ENCODE measurements at regions not wholly inside any gene's neighbourhood (a gene's known extent, or its start where the extent isn't known, plus 50 kb on each side); places are given as distances from the start of the nearest gene placed in this dataset.
"Not testable (repeated sequence)": the region's sequence is repeated elsewhere in the genome, so short reads cannot be mapped to it uniquely, and the experiment has no call there.

GRCh38 chr2:217593732-217594131, 409.1 kb downstream of the TNS1 start:
- DNase-seq (ENCODE audit: low read depth, low spot score), result no peak

DNA sequence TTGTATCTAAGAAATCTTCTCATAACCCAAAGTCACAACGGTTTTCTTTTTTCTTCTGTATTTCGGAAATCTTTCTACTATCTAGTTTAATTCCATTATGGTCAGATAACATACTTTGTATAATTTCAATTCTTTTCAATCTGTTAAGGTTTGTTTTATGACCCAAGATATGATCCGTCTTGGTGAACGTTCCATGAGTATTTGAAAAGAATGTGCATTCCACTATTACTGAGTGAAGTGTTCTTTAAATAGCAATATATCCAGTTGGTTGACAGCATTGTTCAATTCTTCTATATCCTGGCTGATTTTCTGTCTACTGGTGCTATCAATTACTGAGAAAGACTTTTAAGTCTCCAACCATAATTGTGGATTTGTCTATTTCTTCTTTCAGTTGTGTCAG, 414.5 kb downstream of the TNS1 start:
- DNase-seq (ENCODE audit: low read depth, low spot score), result no peak

- DNase-seq (ENCODE audit: low read depth, low spot score), result no peak
Observed at GRCh38 chr2:217585362-217585761, 417.4 kb downstream of the TNS1 start.

GRCh38 chr2:217580407-217580806, 422.4 kb downstream of the TNS1 start:
- not testable (repeated sequence) for DNase-seq (ENCODE audit: low read depth, low spot score)

DNA sequence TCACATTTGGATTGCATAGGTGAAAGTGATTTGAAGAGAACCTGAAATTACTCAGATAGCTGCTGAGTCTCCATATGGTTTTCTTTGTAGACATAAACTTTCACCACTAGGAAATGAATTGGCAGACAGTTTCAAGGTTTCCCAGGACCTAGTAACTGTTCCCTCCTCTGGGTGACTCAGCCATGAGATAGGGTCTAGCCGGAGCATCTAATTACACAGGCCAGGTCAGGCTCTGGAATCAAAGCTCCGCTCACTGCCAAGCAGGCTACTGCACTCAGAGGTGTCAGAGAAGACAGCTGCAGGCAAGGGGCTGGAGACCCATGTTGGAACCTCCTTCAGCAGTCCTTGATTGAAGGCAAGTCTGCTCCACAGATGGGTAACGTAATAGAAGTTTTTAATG, 429.2 kb downstream of the TNS1 start:
- DNase-seq (ENCODE audit: low read depth, low spot score), result no peak

DNA sequence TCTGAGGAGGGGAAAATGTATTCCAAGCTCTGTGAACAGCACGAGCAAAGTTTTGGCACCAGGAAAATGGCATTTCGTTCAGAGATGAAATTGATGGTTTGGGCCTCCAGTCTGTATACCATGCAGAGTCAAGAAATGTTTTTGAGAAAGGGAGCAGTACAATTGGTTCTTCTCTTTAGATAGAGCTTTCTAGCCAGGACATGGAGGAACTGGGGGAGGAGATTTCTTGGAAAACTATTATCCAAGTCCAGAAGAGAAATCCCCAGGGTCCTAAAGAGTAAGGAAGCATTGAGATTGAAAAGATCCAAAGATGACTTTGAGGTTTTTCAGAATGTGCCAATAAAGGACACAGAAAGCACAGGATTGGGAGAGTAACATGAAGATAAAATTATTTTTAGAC, 432.4 kb downstream of the TNS1 start:
- no peak for DNase-seq (ENCODE audit: low read depth, low spot score)

DNA sequence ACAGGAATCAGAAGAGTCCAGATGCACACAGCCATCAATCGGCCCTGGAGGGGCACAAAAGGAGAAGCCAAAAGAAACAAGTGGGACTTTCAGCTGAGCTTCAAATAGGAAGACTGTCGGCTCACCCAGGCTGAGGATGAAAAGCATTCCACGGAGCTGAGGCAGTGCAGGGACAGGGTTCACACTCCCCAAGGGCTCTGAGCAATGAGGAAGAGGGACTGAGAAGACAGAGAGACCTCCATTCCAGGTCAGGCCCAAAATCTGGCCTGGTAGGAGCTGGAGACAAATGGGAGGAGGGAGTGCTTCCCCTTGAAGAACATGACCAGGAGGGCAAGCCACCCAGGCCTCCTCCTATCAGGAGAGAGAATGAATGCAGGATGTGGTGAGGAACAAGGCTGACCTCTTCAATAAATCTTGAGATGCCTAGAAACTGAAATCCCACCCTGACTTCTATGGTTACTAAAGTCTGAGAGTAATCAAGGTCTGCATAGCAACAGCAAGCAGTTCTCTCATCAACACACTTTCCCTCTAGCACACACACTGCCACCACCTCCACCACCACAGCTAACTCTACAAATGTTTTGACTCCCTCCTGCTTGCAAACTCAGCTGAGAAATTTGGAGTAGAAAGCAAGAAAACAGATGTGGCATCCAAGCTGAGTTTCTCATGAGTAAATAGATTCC, 434.4 kb downstream of the TNS1 start:
- no peak for DNase-seq (ENCODE audit: low read depth, low spot score)

DNA sequence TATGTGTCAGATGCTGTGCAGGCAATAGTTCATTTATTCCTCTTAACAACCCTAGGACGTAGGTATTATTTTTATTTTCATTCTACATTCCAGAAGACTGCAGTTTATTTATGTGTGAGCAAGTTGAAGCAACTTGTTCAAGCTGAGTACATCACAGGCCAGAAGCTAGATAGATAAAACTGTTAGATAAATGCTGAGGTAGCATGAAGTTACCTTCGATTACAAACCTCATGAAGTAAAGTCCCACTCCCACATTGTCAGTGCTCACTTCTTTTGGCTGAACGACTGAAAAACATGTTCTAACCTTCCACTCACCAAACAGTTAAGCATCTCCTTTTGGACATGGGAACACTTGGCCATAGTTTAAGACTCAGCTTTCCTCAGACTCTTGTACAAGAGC, 439.2 kb downstream of the TNS1 start:
- DNase-seq (ENCODE audit: low read depth, low spot score), result no peak

DNA sequence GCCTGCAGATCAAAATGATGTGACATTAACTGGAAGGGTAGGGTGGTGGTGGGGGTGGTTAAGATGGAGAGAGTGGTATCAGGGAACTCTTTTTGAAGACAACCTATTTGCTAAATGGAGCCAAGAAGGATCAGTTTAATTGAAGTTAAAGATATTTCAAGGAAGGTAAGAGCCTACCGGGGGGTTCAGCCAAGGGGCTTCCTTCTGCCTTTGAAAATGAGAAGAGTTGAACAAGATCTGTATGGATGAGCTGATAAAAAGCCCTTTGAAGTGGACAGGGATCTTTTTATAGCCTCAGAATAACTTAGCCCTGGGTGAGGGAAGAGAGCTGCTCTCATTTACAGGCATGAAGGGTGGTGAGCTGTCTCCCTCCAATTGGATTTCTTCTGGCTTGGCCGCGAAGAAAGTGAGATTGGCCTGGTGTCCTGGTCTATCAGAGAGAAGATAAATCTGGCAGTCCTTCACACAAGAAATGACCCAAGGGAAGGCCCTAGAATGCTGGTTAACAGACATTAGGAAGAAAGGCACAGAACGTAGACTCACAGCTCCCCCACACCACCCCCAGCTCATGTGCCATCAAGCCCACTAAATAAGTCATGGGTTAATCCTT, 439.8 kb downstream of the TNS1 start:
- DNase-seq (ENCODE audit: low read depth, low spot score), result no peak

DNA sequence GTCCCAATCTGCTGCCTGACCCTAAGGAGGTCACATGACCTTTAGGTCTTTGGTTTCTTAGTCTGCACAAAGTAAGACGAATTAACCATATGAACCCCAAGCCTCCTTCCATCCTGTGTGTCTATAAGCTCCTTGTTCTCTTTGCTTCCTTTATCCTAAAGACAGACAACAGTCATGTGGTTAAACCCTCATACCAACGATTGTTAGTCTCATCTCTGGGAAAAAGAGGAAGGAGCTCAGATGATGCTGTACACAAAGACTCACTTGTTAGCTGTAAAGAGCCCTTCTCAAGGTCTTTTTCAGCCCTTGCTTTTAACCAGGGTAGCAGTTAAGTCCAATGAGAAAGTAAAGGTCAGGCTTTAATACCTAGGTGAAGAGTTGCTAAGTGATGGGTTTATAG, 443.7 kb downstream of the TNS1 start:
- DNase-seq (ENCODE audit: low read depth, low spot score), result no peak

- no peak for DNase-seq (ENCODE audit: low read depth, low spot score)
Observed at GRCh38 chr2:217555081-217555876, 447.5 kb downstream of the TNS1 start.

GRCh38 chr2:217553679-217554078, 449.1 kb downstream of the TNS1 start:
- DNase-seq (ENCODE audit: low read depth, low spot score), result no peak

DNA sequence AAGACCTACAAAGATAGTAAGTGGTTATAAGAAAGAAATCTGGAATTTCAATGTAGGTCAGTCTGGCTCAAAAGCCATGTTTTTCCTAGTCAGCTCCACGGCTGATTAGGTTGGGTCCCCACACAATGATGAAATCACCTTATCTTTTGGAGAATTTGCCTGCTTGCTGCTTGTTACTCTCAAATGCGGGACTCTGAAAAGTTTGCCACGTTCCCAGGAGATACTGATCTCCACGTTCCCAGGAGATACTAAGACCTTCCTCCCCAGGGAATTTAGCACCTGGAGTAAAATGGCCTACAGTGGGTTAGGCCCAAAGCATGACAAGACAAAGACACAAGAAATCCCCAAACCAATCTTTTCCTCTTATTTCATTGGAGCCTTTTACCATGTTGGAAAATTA, 449.6 kb downstream of the TNS1 start:
- no peak for DNase-seq (ENCODE audit: low read depth, low spot score)

DNA sequence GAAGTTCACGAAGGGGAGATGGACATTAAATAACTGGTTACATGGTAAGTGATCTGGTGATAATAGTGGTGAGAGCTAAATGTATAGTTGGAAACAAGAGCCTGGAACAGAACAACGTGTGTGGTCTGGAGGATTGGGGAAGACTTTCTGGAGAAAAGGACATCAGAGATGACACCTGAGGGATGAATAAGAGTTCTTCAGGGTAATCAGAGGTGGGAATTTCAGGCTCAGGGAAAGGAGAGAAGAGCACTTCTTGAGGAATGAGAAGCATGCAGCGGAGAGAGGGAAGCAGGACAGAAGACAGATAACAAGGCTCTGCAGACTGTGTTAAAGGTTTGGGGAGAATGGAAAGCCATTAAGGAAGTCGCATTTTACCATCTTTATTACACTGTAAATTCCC, 450.7 kb downstream of the TNS1 start:
- DNase-seq (ENCODE audit: low read depth, low spot score), result no peak

GRCh38 chr2:217551252-217551899, 451.4 kb downstream of the TNS1 start:
- DNase-seq (ENCODE audit: low read depth, low spot score), result no peak

- no peak for DNase-seq (ENCODE audit: low read depth, low spot score)
Observed at GRCh38 chr2:217539126-217539525, 463.7 kb downstream of the TNS1 start.

DNA sequence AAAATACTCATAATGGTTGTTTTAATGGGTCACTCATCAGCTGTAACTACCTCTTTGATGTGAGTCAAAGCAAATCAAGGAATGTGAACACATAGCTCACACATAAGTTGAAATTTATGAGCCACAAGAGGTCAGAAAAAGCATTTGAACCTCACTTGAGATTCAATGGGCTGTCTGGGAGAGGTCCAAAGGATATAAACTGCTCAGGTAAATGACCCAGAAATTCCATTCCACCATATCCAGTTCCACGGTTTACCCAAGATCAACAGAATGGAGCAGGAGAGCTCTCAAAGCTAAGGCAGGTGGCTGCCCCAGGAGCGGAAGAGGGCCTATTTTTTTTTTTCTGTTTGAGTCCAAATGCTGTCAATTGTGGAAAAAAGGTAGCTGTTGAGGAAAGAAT, 464.1 kb downstream of the TNS1 start:
- DNase-seq (ENCODE audit: low read depth, low spot score), result no peak

GRCh38 chr2:217535957-217536708, 466.7 kb downstream of the TNS1 start:
- no peak for DNase-seq (ENCODE audit: low read depth, low spot score)

GRCh38 chr2:217530392-217531090, 472.3 kb downstream of the TNS1 start:
- no peak for DNase-seq (ENCODE audit: low read depth, low spot score)

DNA sequence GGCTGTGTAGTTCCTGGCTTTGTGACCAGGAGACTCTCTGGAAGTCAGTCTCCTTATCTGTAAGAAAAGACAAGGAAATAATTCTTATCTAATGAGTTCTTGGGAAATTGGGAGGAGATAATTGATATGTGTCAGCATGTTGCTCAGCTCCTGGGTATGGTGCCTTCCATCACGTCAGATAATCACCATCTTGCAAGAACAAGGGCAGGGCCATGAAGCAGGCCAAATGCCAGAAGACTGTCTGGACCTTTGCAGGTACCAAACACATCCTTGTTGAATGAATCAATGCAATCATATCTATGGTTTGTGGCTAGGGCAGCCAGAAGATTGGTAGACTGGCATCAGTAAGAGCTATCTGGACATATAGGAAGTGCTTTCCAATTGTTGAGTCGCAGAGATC, 473.5 kb downstream of the TNS1 start:
- no peak for DNase-seq (ENCODE audit: low read depth, low spot score)

GRCh38 chr2:217527590-217528202, 475.1 kb downstream of the TNS1 start:
- no peak for DNase-seq (ENCODE audit: low read depth, low spot score)
